Suprapubic skin (tissue), 4 donors: ENCODE measurements at regions not wholly inside any gene's neighbourhood (a gene's known extent, or its start where the extent isn't known, plus 50 kb on each side); places are given as distances from the start of the nearest gene placed in this dataset.

Experiments used
- DNase-seq, 2 donors: peaks; one replicate each; pipeline ENCODE4 v3.0.0-alpha.2; 2019; ENCODE audit warnings: low spot score in 2 of 2
- H3K27ac ChIP-seq: fragments of 200-600 bp; sonication (generic); one replicate; pipeline ENCODE4 v1.5.1; 2019
- H3K27me3 ChIP-seq: fragments of 200-600 bp; sonication (generic); one replicate; pipeline ENCODE4 v1.5.1; 2019
- H3K36me3 ChIP-seq: fragments of 200-600 bp; sonication (generic); one replicate; pipeline ENCODE4 v1.5.1; 2019
- H3K4me1 ChIP-seq: fragments of 200-600 bp; sonication (generic); one replicate; pipeline ENCODE4 v1.5.1; 2019
- H3K4me3 ChIP-seq: fragments of 200-600 bp; sonication (generic); one replicate; pipeline ENCODE4 v1.5.1; 2019; ENCODE audit warnings: mild to moderate bottlenecking
- H3K9me3 ChIP-seq: fragments of 200-600 bp; sonication (generic); one replicate; pipeline ENCODE4 v1.5.1; 2019
- EP300 ChIP-seq: sonication (generic); formaldehyde crosslinking; IDR thresholded peaks from one replicate; pipeline ENCODE4 v1.6.1; 2017; ENCODE audit warnings: antibody characterized with exemption
- POLR2A ChIP-seq, 2 donors: fragments of 450-650 bp; IDR thresholded peaks; one replicate each; pipeline ENCODE4 v1.6.1; 2017; ENCODE audit warnings: antibody characterized with exemption in 2 of 2, mild to moderate bottlenecking in 2 of 2, moderate library complexity in 2 of 2
- POLR2AphosphoS5 ChIP-seq, 3 donors: sonication (generic); formaldehyde crosslinking; IDR thresholded peaks; one replicate each; pipeline ENCODE4 v1.6.1; 2017; ENCODE audit warnings: antibody characterized with exemption in 3 of 3
- WGBS: methylation state at CpG from one replicate; pipeline ENCODE4 v1.1.5; 2018; 5-methylcytosine and 5-hydroxymethylcytosine counted together
- TF ChIP-seq, protein P1 (sequence below), 2 donors: fragments of 200-600 bp in 1 of 2; fragments of 450-650 bp in 1 of 2; sonication (generic) in 1 of 2; IDR thresholded peaks; one replicate each; pipeline ENCODE4 v1.5.1; 2016 to 2019; ENCODE audit warnings: antibody characterized with exemption in 2 of 2, mild to moderate bottlenecking in 1 of 2, moderate library complexity in 1 of 2

DNA sequence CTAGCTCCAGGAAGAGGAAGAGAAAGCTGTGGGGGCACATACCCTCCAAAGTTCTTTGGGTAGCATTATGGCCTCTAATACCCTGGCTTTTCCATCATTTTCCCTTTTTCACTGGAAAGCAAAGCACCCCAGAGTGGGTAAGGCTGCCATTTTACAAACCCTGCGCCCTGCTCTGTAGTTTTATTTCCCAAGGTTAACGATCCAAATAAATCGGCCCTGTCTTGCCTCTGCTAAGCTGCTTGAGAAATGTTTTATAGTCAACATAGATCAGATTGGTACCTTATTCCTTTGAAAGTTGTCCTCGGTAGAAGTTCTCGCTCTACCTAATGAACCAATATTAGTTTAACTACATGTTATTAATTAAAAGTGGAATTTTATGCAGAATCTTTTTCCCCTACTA is 328.2 kb downstream of the NPIPA8 start:
- H3K4me3 ChIP-seq: no peak overlapping the region
- 91% methylated on average over 5 of the region's 5 CpGs for WGBS
- no peaks in the 10 kb centered on the region for H3K4me1 ChIP-seq
- no peaks in the 10 kb centered on the region for H3K36me3 ChIP-seq
- no peak for DNase-seq
- TF ChIP-seq POLR2AphosphoS5 (IDR thresholded peaks at IDR 0.05) (no peak), POLR2A (IDR thresholded peaks at IDR 0.05) (no peak), EP300 (no peak)
- TF ChIP-seq, protein P1, sequence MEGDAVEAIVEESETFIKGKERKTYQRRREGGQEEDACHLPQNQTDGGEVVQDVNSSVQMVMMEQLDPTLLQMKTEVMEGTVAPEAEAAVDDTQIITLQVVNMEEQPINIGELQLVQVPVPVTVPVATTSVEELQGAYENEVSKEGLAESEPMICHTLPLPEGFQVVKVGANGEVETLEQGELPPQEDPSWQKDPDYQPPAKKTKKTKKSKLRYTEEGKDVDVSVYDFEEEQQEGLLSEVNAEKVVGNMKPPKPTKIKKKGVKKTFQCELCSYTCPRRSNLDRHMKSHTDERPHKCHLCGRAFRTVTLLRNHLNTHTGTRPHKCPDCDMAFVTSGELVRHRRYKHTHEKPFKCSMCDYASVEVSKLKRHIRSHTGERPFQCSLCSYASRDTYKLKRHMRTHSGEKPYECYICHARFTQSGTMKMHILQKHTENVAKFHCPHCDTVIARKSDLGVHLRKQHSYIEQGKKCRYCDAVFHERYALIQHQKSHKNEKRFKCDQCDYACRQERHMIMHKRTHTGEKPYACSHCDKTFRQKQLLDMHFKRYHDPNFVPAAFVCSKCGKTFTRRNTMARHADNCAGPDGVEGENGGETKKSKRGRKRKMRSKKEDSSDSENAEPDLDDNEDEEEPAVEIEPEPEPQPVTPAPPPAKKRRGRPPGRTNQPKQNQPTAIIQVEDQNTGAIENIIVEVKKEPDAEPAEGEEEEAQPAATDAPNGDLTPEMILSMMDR (IDR thresholded peaks at IDR 0.05): no peak
- no peaks in the 10 kb centered on the region for H3K9me3 ChIP-seq
- H3K27ac ChIP-seq: no peak overlapping the region
- H3K27me3 ChIP-seq: peaks cover 4% of the 10 kb centered on the region

DNA sequence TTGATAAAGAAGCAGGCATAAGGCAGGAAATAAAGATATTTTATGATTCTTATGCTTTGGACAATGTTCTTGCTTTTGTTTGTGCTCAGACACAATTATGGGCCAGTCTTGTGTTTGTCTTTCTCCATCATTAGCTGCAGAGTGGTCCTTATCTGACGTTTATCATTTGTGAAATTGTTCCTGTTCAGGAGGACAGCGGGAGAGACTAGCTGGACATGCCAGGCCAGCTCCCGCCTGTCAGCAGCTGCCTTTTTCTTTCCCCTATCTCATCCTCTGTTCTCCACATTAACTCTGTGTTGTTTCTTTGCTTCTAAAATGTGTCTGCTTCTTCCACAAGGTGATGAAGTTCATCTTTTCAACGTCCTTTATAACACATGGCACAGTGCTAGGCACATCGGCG is 333.5 kb downstream of the NPIPA8 start:
- Histone ChIP-seq H3K27ac (no peak overlapping the region), H3K4me1 (no peaks in the 10 kb centered on the region), H3K9me3 (no peaks in the 10 kb centered on the region), H3K27me3 (peaks cover 4% of the 10 kb centered on the region), H3K4me3 (no peak overlapping the region), H3K36me3 (no peaks in the 10 kb centered on the region)
- TF ChIP-seq POLR2AphosphoS5 (IDR thresholded peaks at IDR 0.05) (no peak), POLR2A (IDR thresholded peaks at IDR 0.05) (no peak), EP300 (no peak)
- TF ChIP-seq, protein P1 (IDR thresholded peaks at IDR 0.05): no peak
- no peak for DNase-seq
- WGBS: 74% methylated on average over 6 of the region's 6 CpGs

DNA sequence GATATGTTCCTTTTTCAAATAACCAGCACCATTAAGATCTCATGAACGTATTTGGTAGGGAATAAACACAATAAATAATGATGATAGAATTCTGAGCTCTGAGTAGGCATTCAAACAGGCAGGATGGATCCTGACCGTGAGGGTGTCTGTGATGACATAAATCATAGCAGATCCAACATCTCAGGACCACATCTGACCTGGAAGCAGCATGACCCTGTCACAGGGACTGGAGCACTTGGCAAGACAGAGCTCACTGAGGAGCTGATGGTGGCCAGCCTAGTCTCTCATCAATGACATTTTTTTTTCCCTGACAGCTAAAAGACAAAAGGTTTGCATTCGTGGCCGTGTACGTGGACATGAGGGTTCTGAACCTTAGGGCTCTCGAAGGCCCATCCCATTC is 337.5 kb downstream of the NPIPA8 start:
- WGBS: 75% methylated on average over 6 of the region's 6 CpGs
- no peak for TF ChIP-seq EP300
- no peak for TF ChIP-seq POLR2AphosphoS5 (IDR thresholded peaks at IDR 0.05)
- no peak for TF ChIP-seq POLR2A (IDR thresholded peaks at IDR 0.05)
- TF ChIP-seq, protein P1 (IDR thresholded peaks at IDR 0.05): no peak

DNA sequence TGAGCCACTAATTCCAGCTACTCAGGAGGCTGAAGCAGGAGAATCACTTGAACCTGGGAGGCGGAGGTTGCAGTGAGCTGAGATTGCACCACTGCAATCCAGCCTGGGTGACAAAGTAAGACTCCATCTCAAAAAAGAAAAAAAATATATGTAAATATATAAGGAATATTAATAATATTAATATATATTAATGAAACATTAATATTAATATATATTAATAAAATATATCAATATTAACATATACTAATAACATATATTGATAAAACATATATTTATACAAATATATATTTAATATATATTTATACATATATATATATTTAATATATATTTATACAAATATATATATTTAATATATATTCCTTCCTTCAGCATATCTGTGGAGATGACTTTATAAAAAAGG is 338.0 kb downstream of the NPIPA8 start:
- Histone ChIP-seq H3K4me1 (no peaks in the 10 kb centered on the region), H3K9me3 (no peaks in the 10 kb centered on the region), H3K4me3 (no peak overlapping the region), H3K27me3 (no peaks in the 10 kb centered on the region), H3K27ac (no peak overlapping the region), H3K36me3 (no peaks in the 10 kb centered on the region)
- DNase-seq: no peak
- WGBS: 91% methylated on average over 1 of the region's 1 CpG
- TF ChIP-seq POLR2AphosphoS5 (IDR thresholded peaks at IDR 0.05) (no peak), POLR2A (IDR thresholded peaks at IDR 0.05) (no peak), EP300 (no peak)
- TF ChIP-seq, protein P1 (IDR thresholded peaks at IDR 0.05): no peak

More for the DNA sequence above, 337.5 kb downstream of the NPIPA8 start:
- no peaks in the 10 kb centered on the region for H3K4me1 ChIP-seq
- H3K4me3 ChIP-seq: no peak overlapping the region
- H3K27me3 ChIP-seq: no peaks in the 10 kb centered on the region
- no peak for DNase-seq
- H3K27ac ChIP-seq: no peak overlapping the region
- H3K36me3 ChIP-seq: no peaks in the 10 kb centered on the region
- no peaks in the 10 kb centered on the region for H3K9me3 ChIP-seq

DNA sequence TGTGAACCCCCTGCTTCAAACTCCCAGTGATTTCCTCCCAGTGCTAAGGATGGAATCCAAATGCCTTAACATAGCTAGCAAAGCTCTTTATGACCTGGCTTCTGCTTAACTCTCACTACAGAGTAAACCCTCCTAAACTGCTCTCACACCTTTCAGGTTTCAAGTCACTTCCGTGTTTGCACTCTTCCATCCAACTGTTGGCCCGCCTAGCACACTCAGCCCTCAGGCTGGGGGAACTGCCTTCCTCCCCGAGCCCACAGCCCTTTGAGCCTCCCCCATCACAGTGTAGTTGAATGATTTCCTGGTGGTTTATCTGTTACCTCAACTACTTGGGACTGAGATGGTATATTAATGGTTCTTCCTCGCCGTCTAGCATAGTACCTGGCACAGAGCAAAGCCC is 342.5 kb downstream of the NPIPA8 start:
- TF ChIP-seq EP300 (no peak), POLR2A (IDR thresholded peaks at IDR 0.05) (no peak), POLR2AphosphoS5 (IDR thresholded peaks at IDR 0.05) (no peak)
- TF ChIP-seq, protein P1 (IDR thresholded peaks at IDR 0.05): no peak

More for the DNA sequence above, 342.5 kb downstream of the NPIPA8 start:
- Histone ChIP-seq H3K4me1 (no peaks in the 10 kb centered on the region), H3K27ac (no peak overlapping the region), H3K36me3 (no peaks in the 10 kb centered on the region), H3K9me3 (no peaks in the 10 kb centered on the region), H3K27me3 (peaks cover 8% of the 10 kb centered on the region), H3K4me3 (no peak overlapping the region)
- 37% methylated on average over 5 of the region's 5 CpGs for WGBS
- DNase-seq: no peak
